HG02610 (cell line): ENCODE measurements at regions not wholly inside any gene's neighbourhood (a gene's known extent, or its start where the extent isn't known, plus 50 kb on each side); places are given as distances from the start of the nearest gene placed in this dataset.
"Not testable (repeated sequence)": the region's sequence is repeated elsewhere in the genome, so short reads cannot be mapped to it uniquely, and the experiment has no call there.

Source experiments
- ATAC-seq: cut with Tn5 transposase; IDR thresholded peaks from one replicate; pipeline ENCODE4 v1.9.1; 2021; ENCODE audit warnings: mild to moderate bottlenecking, moderate library complexity; ENCODE audit not compliant: unreplicated experiment

GRCh38 chr6:93183531-93183972 is 235.8 kb downstream of the EPHA7 start:
- no peak for ATAC-seq

- ATAC-seq, result no peak
These were observed 236.3 kb downstream of the EPHA7 start for GRCh38 chr6:93182938-93183479.

GRCh38 chr6:93177918-93178317 is 241.4 kb downstream of the EPHA7 start:
- no peak for ATAC-seq

- ATAC-seq, result no peak
These were observed 241.9 kb downstream of the EPHA7 start for GRCh38 chr6:93177438-93177837.

- peak; percentile 92 for ATAC-seq
These were observed 243.3 kb downstream of the EPHA7 start for GRCh38 chr6:93176070-93176469.

GRCh38 chr6:93173573-93173972 is 245.8 kb downstream of the EPHA7 start:
- ATAC-seq, result not testable (repeated sequence)

- no peak for ATAC-seq
These were observed 253.4 kb downstream of the EPHA7 start for GRCh38 chr6:93165850-93166430.

GRCh38 chr6:93164781-93165180 is 254.6 kb downstream of the EPHA7 start:
- ATAC-seq, result no peak

GRCh38 chr6:93163146-93163545 is 256.2 kb downstream of the EPHA7 start:
- ATAC-seq, result no peak

GRCh38 chr6:93139408-93140081 is 279.8 kb downstream of the EPHA7 start:
- ATAC-seq, result peak; percentile 88

GRCh38 chr6:93136111-93136510 is 283.2 kb downstream of the EPHA7 start:
- no peak for ATAC-seq

- ATAC-seq, result no peak
These were observed 295.2 kb downstream of the EPHA7 start for GRCh38 chr6:93124006-93124632.

GRCh38 chr6:93123585-93123984 is 295.8 kb downstream of the EPHA7 start:
- ATAC-seq, result no peak

GRCh38 chr6:93120154-93120742 is 299.1 kb downstream of the EPHA7 start:
- no peak for ATAC-seq

GRCh38 chr6:93105907-93106306 is 313.5 kb downstream of the EPHA7 start:
- no peak for ATAC-seq

GRCh38 chr6:93105017-93105416 is 314.3 kb downstream of the EPHA7 start:
- ATAC-seq, result no peak

- no peak for ATAC-seq
These were observed 315.1 kb downstream of the EPHA7 start for GRCh38 chr6:93104195-93104817.

- ATAC-seq, result no peak
These were observed 330.5 kb downstream of the EPHA7 start for GRCh38 chr6:93088621-93089501.

GRCh38 chr6:93087606-93088005 is 331.8 kb downstream of the EPHA7 start:
- no peak for ATAC-seq

GRCh38 chr6:93086351-93086750 is 333.0 kb downstream of the EPHA7 start:
- ATAC-seq, result no peak
